HUES6 (cell line): ENCODE measurements at regions not wholly inside any gene's neighbourhood (a gene's known extent, or its start where the extent isn't known, plus 50 kb on each side); places are given as distances from the start of the nearest gene placed in this dataset.

Experiments
- H3K27ac ChIP-seq: 2 replicates; pipeline ENCODE4 v1.7.0; 2013; ENCODE audit warnings: low read depth, mild to moderate bottlenecking, low read length, inconsistent platforms
- H3K27me3 ChIP-seq: 2 replicates; pipeline ENCODE4 v1.6.1; 2013; ENCODE audit warnings: low read length; ENCODE audit not compliant: control insufficient read depth, insufficient read depth
- H3K36me3 ChIP-seq: 2 replicates; pipeline ENCODE4 v1.6.1; 2013; ENCODE audit warnings: low read length; ENCODE audit not compliant: control insufficient read depth, insufficient read depth
- H3K4me1 ChIP-seq: 2 replicates; pipeline ENCODE4 v1.6.1; 2013; ENCODE audit warnings: low read length; ENCODE audit not compliant: control insufficient read depth, insufficient read depth
- H3K4me3 ChIP-seq: 2 replicates; pipeline ENCODE4 v1.5.1; 2013; ENCODE audit warnings: low read depth, low read length
- H3K9ac ChIP-seq: one replicate; pipeline ENCODE4 v1.6.1; 2013; ENCODE audit warnings: mild to moderate bottlenecking, low read length
- H3K9me3 ChIP-seq: 2 replicates; pipeline ENCODE4 v1.6.1; 2013; ENCODE audit warnings: low read depth, low read length; ENCODE audit not compliant: control insufficient read depth, insufficient read depth

- H3K27ac ChIP-seq = no peak overlapping the region
- H3K27me3 ChIP-seq = no peaks in the 10 kb centered on the region
- H3K4me3 ChIP-seq = no peak overlapping the region
- peaks cover 6% of the 10 kb centered on the region; the same call in 1 of the 2 replicates for H3K4me1 ChIP-seq
- no peaks in the 10 kb centered on the region for H3K36me3 ChIP-seq
- H3K9ac ChIP-seq = no peak overlapping the region
- H3K9me3 ChIP-seq = no peaks in the 10 kb centered on the region
Measured at GRCh38 chr19:28977826-28978225, 235.1 kb downstream of the UQCRFS1 start.

- Histone ChIP-seq H3K27ac (no peak overlapping the region), H3K4me1 (no peaks in the 10 kb centered on the region), H3K4me3 (no peak overlapping the region), H3K9ac (no peak overlapping the region), H3K27me3 (no peaks in the 10 kb centered on the region), H3K36me3 (no peaks in the 10 kb centered on the region), H3K9me3 (no peaks in the 10 kb centered on the region)
Measured at GRCh38 chr19:28972058-28972852, 240.7 kb downstream of the UQCRFS1 start.

- Histone ChIP-seq H3K27ac (no peak overlapping the region), H3K27me3 (no peaks in the 10 kb centered on the region), H3K4me1 (no peaks in the 10 kb centered on the region), H3K4me3 (no peak overlapping the region), H3K36me3 (no peaks in the 10 kb centered on the region), H3K9me3 (no peaks in the 10 kb centered on the region), H3K9ac (no peak overlapping the region)
Measured at GRCh38 chr19:28971513-28971912, 241.4 kb downstream of the UQCRFS1 start.

GRCh38 chr19:28971049-28971448 lies 241.9 kb downstream of the UQCRFS1 start:
- Histone ChIP-seq H3K9ac (no peak overlapping the region), H3K9me3 (no peaks in the 10 kb centered on the region), H3K36me3 (no peaks in the 10 kb centered on the region), H3K4me3 (no peak overlapping the region), H3K27ac (no peak overlapping the region), H3K4me1 (no peaks in the 10 kb centered on the region), H3K27me3 (no peaks in the 10 kb centered on the region)

GRCh38 chr19:28968721-28969120 lies 244.2 kb downstream of the UQCRFS1 start:
- Histone ChIP-seq H3K36me3 (no peaks in the 10 kb centered on the region), H3K4me1 (no peaks in the 10 kb centered on the region), H3K27me3 (no peaks in the 10 kb centered on the region), H3K27ac (no peak overlapping the region), H3K4me3 (no peak overlapping the region), H3K9me3 (no peaks in the 10 kb centered on the region), H3K9ac (no peak overlapping the region)

GRCh38 chr19:28966737-28967399 lies 246.1 kb downstream of the UQCRFS1 start:
- Histone ChIP-seq H3K36me3 (no peaks in the 10 kb centered on the region), H3K27ac (no peak overlapping the region), H3K4me3 (no peak overlapping the region), H3K9me3 (no peaks in the 10 kb centered on the region), H3K27me3 (no peaks in the 10 kb centered on the region), H3K9ac (no peak overlapping the region), H3K4me1 (no peaks in the 10 kb centered on the region)

GRCh38 chr19:28964500-28964899 lies 248.5 kb downstream of the UQCRFS1 start:
- no peak overlapping the region for H3K4me3 ChIP-seq
- H3K27me3 ChIP-seq = no peaks in the 10 kb centered on the region
- H3K36me3 ChIP-seq = no peaks in the 10 kb centered on the region
- H3K9me3 ChIP-seq = no peaks in the 10 kb centered on the region
- no peaks in the 10 kb centered on the region for H3K4me1 ChIP-seq
- H3K9ac ChIP-seq = no peak overlapping the region
- no peak overlapping the region for H3K27ac ChIP-seq

GRCh38 chr19:28963486-28964250 lies 249.3 kb downstream of the UQCRFS1 start:
- Histone ChIP-seq H3K4me1 (no peaks in the 10 kb centered on the region), H3K9ac (no peak overlapping the region), H3K27ac (no peak overlapping the region), H3K9me3 (no peaks in the 10 kb centered on the region), H3K36me3 (no peaks in the 10 kb centered on the region), H3K27me3 (no peaks in the 10 kb centered on the region), H3K4me3 (no peak overlapping the region)

- no peak overlapping the region for H3K4me3 ChIP-seq
- H3K9ac ChIP-seq = no peak overlapping the region
- H3K4me1 ChIP-seq = no peaks in the 10 kb centered on the region
- peaks cover 11% of the 10 kb centered on the region for H3K9me3 ChIP-seq
- H3K27me3 ChIP-seq = no peaks in the 10 kb centered on the region
- H3K36me3 ChIP-seq = no peaks in the 10 kb centered on the region
- H3K27ac ChIP-seq = no peak overlapping the region
Measured at GRCh38 chr19:28961772-28962500, 251.0 kb downstream of the UQCRFS1 start.

GRCh38 chr19:28960986-28961705 lies 251.8 kb downstream of the UQCRFS1 start:
- H3K36me3 ChIP-seq = no peaks in the 10 kb centered on the region
- H3K9me3 ChIP-seq = peaks cover 12% of the 10 kb centered on the region
- no peak overlapping the region for H3K4me3 ChIP-seq
- no peaks in the 10 kb centered on the region for H3K27me3 ChIP-seq
- H3K27ac ChIP-seq = no peak overlapping the region
- H3K9ac ChIP-seq = no peak overlapping the region
- H3K4me1 ChIP-seq = no peaks in the 10 kb centered on the region
